GM12891 (cell line): ENCODE measurements at regions not wholly inside any gene's neighbourhood (a gene's known extent, or its start where the extent isn't known, plus 50 kb on each side); places are given as distances from the start of the nearest gene placed in this dataset.

Experiments used
- PAX5 ChIP-seq: IDR thresholded peaks from 2 replicates; pipeline ENCODE4 v1.6.1; 2011; ENCODE audit warnings: low read length, moderate library complexity, mild to moderate bottlenecking; ENCODE audit not compliant: insufficient read depth, severe bottlenecking
- POLR2A ChIP-seq: IDR thresholded peaks from 2 replicates; pipeline ENCODE4 v1.6.1; 2011; ENCODE audit warnings: low read depth, low read length, control low read depth
- POLR2AphosphoS5 ChIP-seq: IDR thresholded peaks from 2 replicates; pipeline ENCODE4 v1.6.1; 2011; ENCODE audit warnings: low read depth, low read length, control low read depth
- SPI1 ChIP-seq: IDR thresholded peaks from 2 replicates; pipeline ENCODE4 v1.6.1; 2011; ENCODE audit warnings: low read depth, low read length, control low read depth

DNA sequence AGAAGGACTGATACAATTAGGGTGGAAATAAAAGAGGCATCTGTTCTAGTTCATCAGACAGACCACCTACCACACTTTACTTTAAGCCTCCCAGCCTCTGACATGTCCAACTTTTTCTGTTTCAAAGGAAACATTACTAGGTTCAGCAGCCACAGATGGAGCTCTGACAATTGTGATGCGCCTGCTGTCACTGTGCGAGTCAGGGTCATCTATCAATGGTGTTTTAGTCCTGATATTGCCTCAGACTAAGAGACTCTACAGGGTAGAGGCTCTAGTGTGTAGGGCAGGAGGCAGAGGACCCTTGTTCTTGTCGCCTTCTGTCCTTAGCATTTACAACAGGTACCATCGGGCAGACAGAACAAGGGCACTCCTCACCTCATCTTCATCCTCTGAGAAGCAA lies 685.0 kb upstream of the SGCG start:
- TF ChIP-seq POLR2A (no peak), PAX5 (no peak), POLR2AphosphoS5 (no peak), SPI1 (no peak)
